ENCODE measurements at regions not wholly inside any gene's neighbourhood (a gene's known extent, or its start where the extent isn't known, plus 50 kb on each side); places are given as distances from the start of the nearest gene placed in this dataset.

DNA sequence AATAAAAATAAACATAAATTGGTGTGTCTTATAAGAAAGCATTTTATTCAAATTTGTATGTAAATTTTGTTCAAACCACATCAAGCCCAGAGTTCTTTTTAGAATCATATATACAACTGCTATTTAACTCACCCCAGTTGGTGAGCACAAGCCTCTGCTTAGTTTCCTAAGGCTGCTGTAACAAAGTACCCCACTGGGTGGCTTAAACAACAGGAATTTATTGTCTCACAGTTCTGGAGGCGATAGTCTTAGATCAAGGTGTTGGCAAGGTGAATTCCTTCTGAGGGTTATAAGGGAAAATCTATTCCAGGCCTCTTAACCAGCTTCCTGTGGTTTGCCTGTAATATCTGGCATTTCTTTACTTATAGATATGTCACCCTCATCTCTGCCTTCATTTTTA, 1133.5 kb downstream of the OLFM4 start:
- FAIRE-seq (no peak), DNase-seq (ENCODE audit: insufficient read length, low spot score) (no peak)
- TF ChIP-seq POU2F2 (IDR thresholded peaks at IDR 0.05; ENCODE audit: low read depth, low read length) (no peak), SPI1 (IDR thresholded peaks at IDR 0.05; ENCODE audit: low read depth, low read length) (no peak), TAF1 (IDR thresholded peaks at IDR 0.05; ENCODE audit: low read depth, low read length) (no peak), PAX5 (IDR thresholded peaks at IDR 0.05; ENCODE audit: insufficient read depth, low read length, severe bottlenecking) (no peak), POLR2A (IDR thresholded peaks at IDR 0.05; ENCODE audit: low read depth, low read length) (no peak), POLR2AphosphoS5 (IDR thresholded peaks at IDR 0.05; ENCODE audit: low read depth, low read length) (no peak)

DNA sequence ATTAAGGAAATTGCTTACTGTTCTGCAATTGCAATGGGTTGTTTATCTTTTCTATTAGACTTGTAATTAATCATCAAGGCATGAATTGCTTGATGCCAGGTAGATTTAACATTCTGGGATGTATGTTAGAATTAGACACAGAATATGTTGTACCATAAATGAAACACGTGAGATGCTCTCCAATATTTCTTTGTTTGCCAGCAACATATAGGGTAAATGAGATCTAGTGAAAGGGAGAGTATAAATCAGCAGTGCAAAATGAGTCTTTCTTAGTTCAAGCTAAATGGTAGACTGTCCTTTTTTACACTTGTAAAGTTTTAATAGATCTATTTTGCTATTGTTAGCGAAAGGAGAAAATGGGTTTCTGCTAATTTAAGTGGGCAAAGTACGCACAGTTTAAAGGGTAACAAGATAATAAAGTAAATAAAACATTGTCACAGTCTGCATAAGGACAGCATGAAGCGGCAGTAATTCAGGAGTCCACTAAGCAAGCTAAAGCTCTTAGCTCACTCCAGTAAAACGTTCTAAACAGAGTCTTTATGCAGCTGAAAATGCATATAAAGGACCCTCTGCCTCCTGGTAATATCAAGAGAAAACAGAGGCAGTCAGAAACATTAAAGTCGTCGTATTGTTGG, 1137.1 kb downstream of the OLFM4 start:
- FAIRE-seq (no peak), DNase-seq (ENCODE audit: insufficient read length, low spot score) (no peak)
- TF ChIP-seq TAF1 (IDR thresholded peaks at IDR 0.05; ENCODE audit: low read depth, low read length): no peak
- no peak for TF ChIP-seq SPI1 (IDR thresholded peaks at IDR 0.05; ENCODE audit: low read depth, low read length)
- no peak for TF ChIP-seq POLR2A (IDR thresholded peaks at IDR 0.05; ENCODE audit: low read depth, low read length)
- no peak for TF ChIP-seq POLR2AphosphoS5 (IDR thresholded peaks at IDR 0.05; ENCODE audit: low read depth, low read length)
- no peak for TF ChIP-seq POU2F2 (IDR thresholded peaks at IDR 0.05; ENCODE audit: low read depth, low read length)
- no peak for TF ChIP-seq PAX5 (IDR thresholded peaks at IDR 0.05; ENCODE audit: insufficient read depth, low read length, severe bottlenecking)

DNA sequence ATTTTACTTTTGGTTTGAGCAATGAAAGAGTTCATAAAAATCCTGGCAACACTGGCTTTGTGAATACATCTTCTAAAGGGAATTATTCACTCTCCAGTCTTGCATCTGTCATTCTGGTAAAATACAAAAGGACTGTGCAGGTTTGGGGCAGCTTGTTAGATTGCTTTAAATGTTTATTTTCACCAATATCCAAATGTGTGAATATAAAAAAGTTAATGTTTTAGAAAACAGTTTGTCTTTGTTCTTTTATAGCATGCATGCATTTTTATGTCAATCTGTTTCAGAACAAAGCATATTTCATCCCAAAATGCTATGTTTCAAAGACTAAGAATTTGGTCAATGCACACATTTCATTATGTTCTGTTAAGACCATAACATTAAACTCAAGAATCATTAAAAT, 1145.4 kb downstream of the OLFM4 start:
- no peak for FAIRE-seq
- TF ChIP-seq POLR2AphosphoS5 (IDR thresholded peaks at IDR 0.05; ENCODE audit: low read depth, low read length) (no peak), SPI1 (IDR thresholded peaks at IDR 0.05; ENCODE audit: low read depth, low read length) (no peak), POU2F2 (IDR thresholded peaks at IDR 0.05; ENCODE audit: low read depth, low read length) (no peak), PAX5 (IDR thresholded peaks at IDR 0.05; ENCODE audit: insufficient read depth, low read length, severe bottlenecking) (no peak), TAF1 (IDR thresholded peaks at IDR 0.05; ENCODE audit: low read depth, low read length) (no peak), POLR2A (IDR thresholded peaks at IDR 0.05; ENCODE audit: low read depth, low read length) (no peak)
- no peak for DNase-seq (ENCODE audit: insufficient read length, low spot score)

DNA sequence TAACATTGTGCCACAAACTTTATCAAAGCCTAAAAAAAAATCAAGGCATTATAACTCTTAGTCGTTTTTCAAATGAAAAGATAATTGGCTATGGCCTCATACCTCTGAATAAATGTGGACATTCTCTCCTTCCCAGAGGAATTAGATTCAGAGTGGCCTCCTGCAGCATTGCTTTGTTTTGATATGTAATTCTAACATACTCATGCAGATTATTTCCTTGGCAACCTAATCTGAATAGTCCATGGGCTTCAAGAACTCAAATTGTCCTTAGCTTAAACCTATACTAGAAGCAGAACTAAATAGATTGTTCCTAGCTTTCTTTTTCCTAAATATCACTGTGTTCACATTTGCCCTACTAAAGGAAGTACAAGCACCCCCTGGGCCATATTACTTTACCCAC, 1146.9 kb downstream of the OLFM4 start:
- no peak for TF ChIP-seq POU2F2 (IDR thresholded peaks at IDR 0.05; ENCODE audit: low read depth, low read length)
- no peak for TF ChIP-seq POLR2AphosphoS5 (IDR thresholded peaks at IDR 0.05; ENCODE audit: low read depth, low read length)
- TF ChIP-seq TAF1 (IDR thresholded peaks at IDR 0.05; ENCODE audit: low read depth, low read length): no peak
- no peak for TF ChIP-seq SPI1 (IDR thresholded peaks at IDR 0.05; ENCODE audit: low read depth, low read length)
- no peak for TF ChIP-seq POLR2A (IDR thresholded peaks at IDR 0.05; ENCODE audit: low read depth, low read length)
- no peak for TF ChIP-seq PAX5 (IDR thresholded peaks at IDR 0.05; ENCODE audit: insufficient read depth, low read length, severe bottlenecking)
- FAIRE-seq: no peak
- no peak for DNase-seq (ENCODE audit: insufficient read length, low spot score)

DNA sequence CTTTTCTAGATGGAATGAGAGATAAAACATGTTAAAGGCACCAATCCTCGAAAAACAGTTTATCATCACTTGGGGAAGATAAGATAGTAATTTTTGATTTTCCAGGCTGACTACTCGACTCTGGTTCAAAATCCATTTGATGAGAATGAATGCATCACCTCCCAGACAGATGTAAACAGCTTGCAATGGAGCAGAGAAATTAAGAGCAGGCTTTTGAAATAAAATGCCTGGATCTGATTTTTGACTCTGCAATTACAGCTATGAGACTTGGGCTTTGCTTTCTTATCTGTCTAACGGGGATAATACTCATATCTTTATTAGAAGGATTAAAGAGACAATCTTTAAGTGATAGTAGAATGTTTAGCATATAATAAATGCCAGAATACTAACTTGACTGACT, 1148.9 kb downstream of the OLFM4 start:
- FAIRE-seq (no peak), DNase-seq (ENCODE audit: insufficient read length, low spot score) (no peak)
- TF ChIP-seq SPI1 (IDR thresholded peaks at IDR 0.05; ENCODE audit: low read depth, low read length): no peak
- no peak for TF ChIP-seq TAF1 (IDR thresholded peaks at IDR 0.05; ENCODE audit: low read depth, low read length)
- TF ChIP-seq POU2F2 (IDR thresholded peaks at IDR 0.05; ENCODE audit: low read depth, low read length): no peak
- no peak for TF ChIP-seq POLR2A (IDR thresholded peaks at IDR 0.05; ENCODE audit: low read depth, low read length)
- TF ChIP-seq POLR2AphosphoS5 (IDR thresholded peaks at IDR 0.05; ENCODE audit: low read depth, low read length): no peak
- TF ChIP-seq PAX5 (IDR thresholded peaks at IDR 0.05; ENCODE audit: insufficient read depth, low read length, severe bottlenecking): no peak

DNA sequence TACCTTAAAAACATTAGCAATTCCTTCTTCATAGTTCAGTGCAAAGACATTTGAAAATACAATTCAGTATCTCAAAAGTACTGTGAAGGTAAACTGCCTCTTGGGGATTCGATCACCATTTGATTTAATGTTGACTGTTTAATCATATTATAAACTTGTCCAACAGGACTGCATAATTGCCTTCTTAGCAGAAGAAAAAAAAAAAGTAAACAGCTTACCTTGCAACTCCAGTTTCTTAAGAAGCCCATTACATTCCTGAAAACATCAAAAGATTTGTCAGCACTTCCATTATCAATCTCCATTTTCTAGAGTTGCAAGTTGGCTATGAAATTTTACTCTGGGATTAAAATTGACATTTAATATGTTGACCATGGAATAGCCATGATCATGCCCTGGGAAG, 1154.6 kb downstream of the OLFM4 start:
- TF ChIP-seq SPI1 (IDR thresholded peaks at IDR 0.05; ENCODE audit: low read depth, low read length): no peak
- no peak for TF ChIP-seq TAF1 (IDR thresholded peaks at IDR 0.05; ENCODE audit: low read depth, low read length)
- TF ChIP-seq POU2F2 (IDR thresholded peaks at IDR 0.05; ENCODE audit: low read depth, low read length): no peak
- no peak for TF ChIP-seq PAX5 (IDR thresholded peaks at IDR 0.05; ENCODE audit: insufficient read depth, low read length, severe bottlenecking)
- TF ChIP-seq POLR2AphosphoS5 (IDR thresholded peaks at IDR 0.05; ENCODE audit: low read depth, low read length): no peak
- TF ChIP-seq POLR2A (IDR thresholded peaks at IDR 0.05; ENCODE audit: low read depth, low read length): no peak
- DNase-seq (ENCODE audit: insufficient read length, low spot score) (no peak), FAIRE-seq (no peak)

DNA sequence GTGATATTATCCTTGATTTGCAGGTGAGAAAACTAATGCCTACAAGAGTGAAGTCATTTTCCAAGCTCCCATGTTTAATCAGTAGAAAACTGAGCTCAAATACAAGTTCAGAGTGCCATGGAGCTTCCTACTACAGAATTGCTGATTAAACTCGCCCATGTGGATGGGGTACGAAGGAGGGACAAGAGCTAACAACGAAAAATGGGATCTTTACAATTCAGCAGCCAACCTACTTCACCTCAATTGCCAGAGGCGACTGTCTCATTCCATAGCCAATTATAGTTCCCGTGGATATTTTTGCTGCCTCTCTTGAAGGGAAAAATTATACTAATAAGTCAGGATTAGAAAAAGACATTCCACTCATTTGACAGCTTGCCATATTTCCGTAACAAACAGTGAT, 1155.1 kb downstream of the OLFM4 start:
- DNase-seq (ENCODE audit: insufficient read length, low spot score): no peak
- no peak for FAIRE-seq
- TF ChIP-seq POLR2A (IDR thresholded peaks at IDR 0.05; ENCODE audit: low read depth, low read length) (no peak), PAX5 (IDR thresholded peaks at IDR 0.05; ENCODE audit: insufficient read depth, low read length, severe bottlenecking) (no peak), POLR2AphosphoS5 (IDR thresholded peaks at IDR 0.05; ENCODE audit: low read depth, low read length) (no peak)

DNA sequence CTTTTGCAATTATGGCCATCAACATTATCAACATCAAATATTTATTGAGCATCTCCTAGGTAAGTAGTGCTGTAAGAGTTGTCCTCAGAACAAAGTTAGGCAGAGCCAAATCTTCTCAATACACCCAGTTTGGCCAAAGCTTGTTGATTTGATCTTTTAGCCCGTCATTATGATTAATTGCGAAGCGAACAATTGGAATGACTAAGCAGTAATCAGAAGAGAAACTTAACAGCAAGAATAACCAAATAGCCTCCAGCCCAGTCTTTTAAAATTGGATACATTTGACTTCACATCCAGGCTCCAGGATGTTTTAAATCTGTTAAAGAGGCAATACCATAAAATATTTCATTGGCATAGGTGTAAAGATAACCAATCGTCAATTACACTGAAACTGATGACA, 1156.0 kb downstream of the OLFM4 start:
- TF ChIP-seq SPI1 (IDR thresholded peaks at IDR 0.05; ENCODE audit: low read depth, low read length) (no peak), POU2F2 (IDR thresholded peaks at IDR 0.05; ENCODE audit: low read depth, low read length) (no peak)
- FAIRE-seq: no peak
- DNase-seq (ENCODE audit: insufficient read length, low spot score): no peak

DNA sequence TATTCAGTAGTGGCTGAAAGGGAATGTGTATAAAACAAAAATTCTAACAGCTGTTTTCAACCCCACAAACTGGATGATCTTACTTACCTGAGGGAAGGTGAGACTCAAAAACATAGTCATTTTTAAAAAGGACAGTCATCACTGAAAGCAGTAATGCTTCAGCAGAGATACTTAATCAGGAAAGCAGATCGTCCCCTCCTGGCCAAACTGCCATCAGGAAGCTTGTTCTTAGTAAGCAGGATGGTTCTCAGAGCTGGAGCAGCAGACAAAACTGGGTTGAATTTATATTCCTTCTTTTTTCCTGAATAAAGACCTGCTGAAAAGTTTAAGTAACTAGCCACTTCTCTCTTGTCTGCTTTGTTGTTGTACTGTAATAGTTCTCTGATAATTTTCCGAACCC, 1156.5 kb downstream of the OLFM4 start:
- FAIRE-seq: no peak
- TF ChIP-seq POU2F2 (IDR thresholded peaks at IDR 0.05; ENCODE audit: low read depth, low read length) (no peak), SPI1 (IDR thresholded peaks at IDR 0.05; ENCODE audit: low read depth, low read length) (no peak), TAF1 (IDR thresholded peaks at IDR 0.05; ENCODE audit: low read depth, low read length) (no peak), POLR2AphosphoS5 (IDR thresholded peaks at IDR 0.05; ENCODE audit: low read depth, low read length) (no peak), POLR2A (IDR thresholded peaks at IDR 0.05; ENCODE audit: low read depth, low read length) (no peak), PAX5 (IDR thresholded peaks at IDR 0.05; ENCODE audit: insufficient read depth, low read length, severe bottlenecking) (no peak)
- DNase-seq (ENCODE audit: insufficient read length, low spot score): no peak

DNA sequence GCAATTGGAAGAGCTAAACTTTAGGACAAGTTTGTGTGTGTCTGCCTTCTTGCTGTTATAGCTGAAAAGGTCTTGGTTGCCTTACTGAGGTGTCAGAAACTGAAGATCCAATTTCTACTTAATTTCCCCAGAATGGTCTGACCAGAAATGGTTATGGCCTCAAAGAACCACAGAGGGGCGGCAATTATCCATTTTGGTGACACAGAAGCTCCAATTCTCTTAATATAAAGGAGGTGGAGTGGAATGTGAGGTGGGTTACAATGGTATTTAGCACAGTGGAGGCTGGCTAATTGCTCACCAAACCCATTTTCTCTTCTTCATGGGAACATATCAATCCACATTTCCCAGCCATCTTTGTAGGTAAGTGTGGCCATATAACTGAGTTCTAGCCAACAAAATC, 1157.2 kb downstream of the OLFM4 start:
- TF ChIP-seq SPI1 (IDR thresholded peaks at IDR 0.05; ENCODE audit: low read depth, low read length) (no peak), POU2F2 (IDR thresholded peaks at IDR 0.05; ENCODE audit: low read depth, low read length) (no peak), POLR2A (IDR thresholded peaks at IDR 0.05; ENCODE audit: low read depth, low read length) (no peak), TAF1 (IDR thresholded peaks at IDR 0.05; ENCODE audit: low read depth, low read length) (no peak), PAX5 (IDR thresholded peaks at IDR 0.05; ENCODE audit: insufficient read depth, low read length, severe bottlenecking) (no peak), POLR2AphosphoS5 (IDR thresholded peaks at IDR 0.05; ENCODE audit: low read depth, low read length) (no peak)
- no peak for DNase-seq (ENCODE audit: insufficient read length, low spot score)
- no peak for FAIRE-seq
